ENCODE measurements at regions not wholly inside any gene's neighbourhood (a gene's known extent, or its start where the extent isn't known, plus 50 kb on each side); places are given as distances from the start of the nearest gene placed in this dataset.

DNA sequence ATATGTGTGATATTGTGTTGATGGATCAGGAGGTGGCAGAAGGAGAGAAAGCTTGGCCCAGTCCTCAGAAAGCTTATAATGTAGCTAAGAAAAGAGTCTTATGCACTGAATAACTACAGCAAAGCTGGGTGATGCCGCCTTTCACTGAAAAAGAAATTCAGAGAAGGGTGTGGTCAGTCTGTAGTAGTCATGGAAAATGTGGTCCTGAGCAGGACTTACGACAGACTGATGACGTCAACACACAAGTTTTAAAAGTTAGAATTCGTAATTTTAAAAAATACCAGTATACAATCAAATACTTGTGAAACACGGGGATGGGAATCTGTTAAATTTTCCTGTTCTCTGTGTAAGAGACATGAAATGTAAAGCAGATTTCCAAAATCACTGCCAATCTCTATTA, 87.0 kb upstream of the RAPGEF2 start:
- intact Hi-C loops (cut with micrococcal nuclease), result no loop called here
- Histone ChIP-seq H3K9ac (ENCODE audit: low read length) (no peak overlapping the region), H3K79me2 (ENCODE audit: control insufficient read depth, insufficient read depth, low read length) (no peaks in the 10 kb centered on the region), H4K20me1 (ENCODE audit: control insufficient read depth, insufficient read depth, low read length, poor library complexity, severe bottlenecking) (no peaks in the 10 kb centered on the region), H3K4me3 (ENCODE audit: control extremely low read depth in 1 of 5, extremely low read depth in 1 of 5, insufficient read depth in 1 of 5, low read depth in 2 of 5, low read length in 4 of 5) (no peak overlapping the region), H3K9me3 (ENCODE audit: control extremely low read depth in 1 of 3, control insufficient read depth in 2 of 3, insufficient read depth in 1 of 3, low read length in 2 of 3) (no peaks in the 10 kb centered on the region), H2AFZ (ENCODE audit: insufficient read depth, low read depth, low read length, poor library complexity, severe bottlenecking) (no peak overlapping the region), H3K27ac (ENCODE audit: low read length in 2 of 2) (no peak overlapping the region), H3K4me1 (ENCODE audit: control insufficient read depth in 2 of 2, insufficient read depth in 2 of 2, low read length in 2 of 2) (peaks cover 13 to 16% of the 10 kb centered on the region in 2 donors), H3K27me3 (replicated peaks in 1 of 4; ENCODE audit: control extremely low read depth in 1 of 4, control insufficient read depth in 3 of 4, insufficient read depth in 4 of 4, low read length in 3 of 4) (peaks cover 0 to 15% (median 2%) of the 10 kb centered on the region in 4 experiments), H3K4me2 (replicated peaks; ENCODE audit: low read depth, low read length, poor library complexity, severe bottlenecking) (no peak overlapping the region), H3K36me3 (replicated peaks in 1 of 2; ENCODE audit: control extremely low read depth in 1 of 2, control insufficient read depth in 1 of 2, extremely low read depth in 1 of 2, insufficient read depth in 2 of 2, low read length in 1 of 2) (no peaks in the 10 kb centered on the region)
- Mint-ChIP-seq H3K4me3 (no peak overlapping the region), H3K27me3 (peaks cover 39% of the 10 kb centered on the region), H3K27ac (no peak overlapping the region), H3K4me1 (peaks cover 19% of the 10 kb centered on the region), H3K9me3 (ENCODE audit: insufficient read depth) (no peaks in the 10 kb centered on the region)
- ATAC-seq (ENCODE audit: low read depth), result no peak
- POLR2A ChIA-PET, result no interaction called here
- CTCF ChIA-PET, result no interaction called here
- TF ChIP-seq CTCF (IDR thresholded peaks at IDR 0.05) (no peak), EZH2 (IDR thresholded peaks at IDR 0.05; ENCODE audit: borderline replicate concordance, insufficient read depth, low read depth, low read length, poor library complexity, severe bottlenecking) (no peak)
- DNase-seq, result no peak
- 100% methylated on average over 3 of the region's 5 CpGs for WGBS (ENCODE audit: insufficient coverage)

- Histone ChIP-seq H3K9ac (ENCODE audit: low read length) (no peak overlapping the region), H3K27ac (ENCODE audit: low read length in 2 of 2) (no peak overlapping the region), H3K36me3 (replicated peaks in 1 of 2; ENCODE audit: control extremely low read depth in 1 of 2, control insufficient read depth in 1 of 2, extremely low read depth in 1 of 2, insufficient read depth in 2 of 2, low read length in 1 of 2) (no peaks in the 10 kb centered on the region), H2AFZ (ENCODE audit: insufficient read depth, low read depth, low read length, poor library complexity, severe bottlenecking) (no peak overlapping the region), H4K20me1 (ENCODE audit: control insufficient read depth, insufficient read depth, low read length, poor library complexity, severe bottlenecking) (no peaks in the 10 kb centered on the region), H3K4me2 (replicated peaks; ENCODE audit: low read depth, low read length, poor library complexity, severe bottlenecking) (no peak overlapping the region), H3K79me2 (ENCODE audit: control insufficient read depth, insufficient read depth, low read length) (no peaks in the 10 kb centered on the region), H3K27me3 (replicated peaks in 1 of 4; ENCODE audit: control extremely low read depth in 1 of 4, control insufficient read depth in 3 of 4, insufficient read depth in 4 of 4, low read length in 3 of 4) (peaks cover 0 to 15% (median 2%) of the 10 kb centered on the region in 4 experiments), H3K4me1 (ENCODE audit: control insufficient read depth in 2 of 2, insufficient read depth in 2 of 2, low read length in 2 of 2) (peaks cover 13 to 16% of the 10 kb centered on the region in 2 donors), H3K4me3 (ENCODE audit: control extremely low read depth in 1 of 5, extremely low read depth in 1 of 5, insufficient read depth in 1 of 5, low read depth in 2 of 5, low read length in 4 of 5) (no peak overlapping the region), H3K9me3 (ENCODE audit: control extremely low read depth in 1 of 3, control insufficient read depth in 2 of 3, insufficient read depth in 1 of 3, low read length in 2 of 3) (no peaks in the 10 kb centered on the region)
- 100% methylated on average over 1 of the region's 8 CpGs for WGBS (ENCODE audit: insufficient coverage)
- peaks cover 34% of the 10 kb centered on the region for H3K27me3 Mint-ChIP-seq
- peaks cover 19% of the 10 kb centered on the region for H3K4me1 Mint-ChIP-seq
- H3K9me3 Mint-ChIP-seq (ENCODE audit: insufficient read depth), result no peaks in the 10 kb centered on the region
- H3K27ac Mint-ChIP-seq, result no peak overlapping the region
- no peak overlapping the region for H3K4me3 Mint-ChIP-seq
- TF ChIP-seq EZH2 (IDR thresholded peaks at IDR 0.05; ENCODE audit: borderline replicate concordance, insufficient read depth, low read depth, low read length, poor library complexity, severe bottlenecking) (no peak), CTCF (IDR thresholded peaks at IDR 0.05) (no peak)
- ChIA-PET CTCF (no interaction called here), POLR2A (no interaction called here)
- no peak for ATAC-seq (ENCODE audit: low read depth)
- DNase-seq, result no peak
- intact Hi-C loops (cut with micrococcal nuclease), result no loop called here
These were observed 86.3 kb upstream of the RAPGEF2 start for GRCh38 chr4:159016593-159017024.

Measured in B cell (primary cell).